GM12872 (cell line): ENCODE measurements at regions not wholly inside any gene's neighbourhood (a gene's known extent, or its start where the extent isn't known, plus 50 kb on each side); places are given as distances from the start of the nearest gene placed in this dataset.

Source experiments
- CTCF ChIP-seq: IDR thresholded peaks from 3 replicates; pipeline ENCODE4 v1.5.1; 2011; ENCODE audit warnings: low read depth, mild to moderate bottlenecking, low read length, moderate library complexity; ENCODE audit not compliant: insufficient read depth

DNA sequence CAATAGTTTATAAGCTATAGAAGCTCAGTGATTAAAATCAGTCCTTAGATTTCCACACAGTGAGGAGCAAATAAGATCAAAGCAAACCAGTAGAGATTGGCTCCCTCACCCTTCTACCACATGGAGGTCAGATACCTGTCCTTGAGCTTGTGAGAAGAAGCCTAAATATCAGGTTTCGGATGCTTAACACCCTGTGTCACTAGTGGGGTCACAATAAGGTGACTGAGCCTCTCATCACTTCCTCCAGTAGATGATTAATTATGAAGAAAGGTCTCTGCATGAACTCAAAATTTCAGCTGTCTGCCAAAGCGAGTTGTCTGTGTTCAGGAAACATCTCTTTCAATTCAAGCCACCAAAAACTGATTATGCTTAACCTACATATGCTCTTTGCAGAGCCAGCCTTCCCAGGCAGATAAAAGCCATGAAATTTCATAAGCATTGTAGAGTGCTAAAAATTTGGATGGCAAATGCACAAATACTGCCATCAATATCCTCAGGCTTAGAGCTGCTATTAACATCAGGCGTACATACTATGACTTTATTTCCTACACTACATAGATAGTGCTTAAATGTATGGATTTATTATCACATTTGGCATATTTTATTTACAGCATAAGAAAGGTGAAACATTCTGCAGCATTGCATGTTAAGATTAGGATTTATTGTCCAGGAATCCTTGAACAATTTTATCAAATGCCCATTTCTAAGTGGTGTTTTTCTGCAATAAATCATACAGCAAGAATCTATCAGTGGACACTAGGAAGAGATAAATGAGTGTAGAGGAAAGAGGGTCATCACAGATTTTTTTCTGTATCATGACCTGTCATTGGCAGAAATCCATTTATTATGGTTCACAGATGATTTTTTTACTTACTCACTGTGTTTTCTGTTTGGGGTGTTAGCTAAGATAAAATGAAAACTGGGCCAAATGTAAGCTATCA, 285.1 kb upstream of the SP8 start:
- no peak for TF ChIP-seq CTCF

DNA sequence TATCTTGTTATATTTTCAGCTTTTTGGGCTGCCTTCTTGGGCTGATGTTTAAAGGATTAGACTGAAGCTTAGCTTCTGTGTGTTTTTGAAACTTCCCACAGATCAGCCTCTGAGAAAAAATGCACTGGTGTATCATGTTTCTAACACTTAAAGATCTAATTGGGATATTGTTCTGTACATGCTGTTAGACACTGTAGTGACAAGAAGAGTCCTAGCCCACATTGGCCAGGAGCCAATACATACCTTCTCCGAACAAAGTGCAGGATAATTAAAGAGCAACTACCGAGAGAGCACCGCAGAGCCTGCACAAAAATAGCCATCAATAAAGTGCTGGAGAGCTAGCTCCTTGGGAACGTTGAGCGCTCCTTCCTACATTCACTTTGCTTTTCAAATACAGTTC, 289.4 kb upstream of the SP8 start:
- no peak for TF ChIP-seq CTCF

DNA sequence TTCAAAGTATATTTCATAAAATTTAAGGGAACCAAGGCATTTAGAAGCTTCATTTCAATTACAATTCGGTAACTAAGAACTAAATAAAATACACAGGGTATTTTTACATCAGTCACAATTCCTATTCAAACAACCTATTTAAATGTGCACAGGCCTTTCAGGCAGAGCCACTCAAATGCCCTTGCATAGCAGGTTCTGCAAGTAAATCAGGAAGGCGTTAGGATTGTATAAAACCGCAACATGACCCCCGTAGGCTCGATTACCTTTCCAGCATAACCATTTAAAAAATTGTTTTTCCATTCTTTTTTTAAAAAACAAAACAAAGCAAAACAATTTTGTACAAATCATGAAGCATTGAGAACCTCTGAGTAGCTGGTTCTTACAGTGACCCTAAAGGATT, 289.9 kb upstream of the SP8 start:
- TF ChIP-seq CTCF, result no peak

GRCh38 chr7:21077602-21078001, 290.9 kb upstream of the SP8 start:
- no peak for TF ChIP-seq CTCF

DNA sequence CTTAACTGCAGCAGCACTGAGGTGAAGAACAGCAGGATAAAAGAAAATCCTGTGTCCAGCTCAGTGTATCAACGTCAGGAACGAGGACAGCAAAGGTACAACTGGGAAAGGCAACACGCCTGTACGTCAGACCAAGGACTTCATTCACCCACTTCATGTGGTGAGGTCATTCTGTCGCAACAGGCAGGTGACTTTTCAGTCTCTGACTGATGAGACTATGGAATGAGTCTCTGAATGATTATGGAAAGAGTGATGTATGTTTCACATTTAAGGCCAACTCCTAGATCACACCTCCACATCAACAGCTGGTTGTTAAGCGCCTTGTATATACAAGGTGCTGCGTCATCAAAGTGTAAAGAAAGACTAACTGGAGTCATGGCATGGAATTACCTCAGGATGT, 297.6 kb upstream of the SP8 start:
- no peak for TF ChIP-seq CTCF

- TF ChIP-seq CTCF, result no peak
These were observed 300.0 kb upstream of the SP8 start for GRCh38 chr7:21086688-21087087.

DNA sequence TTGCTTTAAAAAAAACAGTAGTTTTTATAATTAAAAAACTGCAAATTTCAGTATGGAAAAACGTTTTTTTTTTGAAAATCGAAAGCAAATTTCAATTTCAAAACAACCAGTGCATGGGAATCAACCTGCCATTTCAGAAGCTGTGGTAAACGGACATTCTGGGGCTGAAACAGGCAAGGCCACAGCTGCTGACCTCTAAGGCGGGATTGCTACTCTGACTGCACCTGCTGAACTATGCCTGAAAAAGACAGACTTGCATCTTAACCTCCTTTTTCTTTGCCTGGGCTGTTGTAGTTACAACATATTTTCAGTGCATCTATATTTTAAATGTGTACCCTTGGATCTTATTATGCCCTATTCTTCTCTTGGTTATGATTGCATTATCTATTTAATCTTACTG, 303.0 kb upstream of the SP8 start:
- TF ChIP-seq CTCF, result no peak
